HG03520 (cell line): ENCODE measurements at regions not wholly inside any gene's neighbourhood (a gene's known extent, or its start where the extent isn't known, plus 50 kb on each side); places are given as distances from the start of the nearest gene placed in this dataset.
"Not testable (repeated sequence)": the region's sequence is repeated elsewhere in the genome, so short reads cannot be mapped to it uniquely, and the experiment has no call there.

ENCODE experiments used
- ATAC-seq: cut with Tn5 transposase; IDR thresholded peaks from one replicate; pipeline ENCODE4 v1.9.1; 2021; ENCODE audit warnings: mild to moderate bottlenecking, moderate library complexity; ENCODE audit not compliant: unreplicated experiment

- no peak for ATAC-seq
These were observed 1104.7 kb upstream of the TMEM132C start for GRCh38 chr12:127162307-127162706.

- ATAC-seq, result peak; percentile 86
These were observed 1104.1 kb upstream of the TMEM132C start for GRCh38 chr12:127162902-127163301.

- ATAC-seq, result peak; percentile 42
These were observed 1101.2 kb upstream of the TMEM132C start for GRCh38 chr12:127165567-127166392.

GRCh38 chr12:127169321-127170181 lies 1097.4 kb upstream of the TMEM132C start:
- no peak for ATAC-seq

GRCh38 chr12:127170226-127171180 lies 1096.5 kb upstream of the TMEM132C start:
- no peak for ATAC-seq

GRCh38 chr12:127172861-127173260 lies 1094.1 kb upstream of the TMEM132C start:
- no peak for ATAC-seq

GRCh38 chr12:127173971-127174370 lies 1093.0 kb upstream of the TMEM132C start:
- ATAC-seq, result not testable (repeated sequence)

- ATAC-seq, result no peak
These were observed 1092.1 kb upstream of the TMEM132C start for GRCh38 chr12:127174881-127175280.

- ATAC-seq, result no peak
These were observed 1091.6 kb upstream of the TMEM132C start for GRCh38 chr12:127175361-127175760.

GRCh38 chr12:127176804-127177203 lies 1090.2 kb upstream of the TMEM132C start:
- ATAC-seq, result no peak

GRCh38 chr12:127178052-127178451 lies 1088.9 kb upstream of the TMEM132C start:
- ATAC-seq, result no peak

GRCh38 chr12:127178463-127178862 lies 1088.5 kb upstream of the TMEM132C start:
- ATAC-seq, result no peak

GRCh38 chr12:127179176-127179575 lies 1087.8 kb upstream of the TMEM132C start:
- ATAC-seq, result no peak

GRCh38 chr12:127182018-127182417 lies 1085.0 kb upstream of the TMEM132C start:
- ATAC-seq, result no peak

GRCh38 chr12:127189992-127190391 lies 1077.0 kb upstream of the TMEM132C start:
- no peak for ATAC-seq

GRCh38 chr12:127191129-127191528 lies 1075.8 kb upstream of the TMEM132C start:
- ATAC-seq, result no peak

GRCh38 chr12:127192391-127192790 lies 1074.6 kb upstream of the TMEM132C start:
- no peak for ATAC-seq

- no peak for ATAC-seq
These were observed 1073.6 kb upstream of the TMEM132C start for GRCh38 chr12:127193341-127193740.

GRCh38 chr12:127194176-127194575 lies 1072.8 kb upstream of the TMEM132C start:
- ATAC-seq, result no peak

GRCh38 chr12:127205781-127206555 lies 1061.0 kb upstream of the TMEM132C start:
- ATAC-seq, result no peak
